ENCODE measurements at regions not wholly inside any gene's neighbourhood (a gene's known extent, or its start where the extent isn't known, plus 50 kb on each side); places are given as distances from the start of the nearest gene placed in this dataset.
"Not testable (repeated sequence)": the region's sequence is repeated elsewhere in the genome, so short reads cannot be mapped to it uniquely, and the experiment has no call there.

GRCh38 chr14:38561657-38562056 lies 305.8 kb upstream of the CLEC14A start (continued):
- TF ChIP-seq HIC1 (tag by site-specific recombination; IDR thresholded peaks at IDR 0.05) (no peak), RBAK (tag by site-specific recombination; IDR thresholded peaks at IDR 0.05) (no peak), ZBTB6 (tag by site-specific recombination; IDR thresholded peaks at IDR 0.05) (no peak), ZNF394 (tag by site-specific recombination; IDR thresholded peaks at IDR 0.05; ENCODE audit: borderline replicate concordance) (no peak)

GRCh38 chr14:38559711-38560110 lies 303.8 kb upstream of the CLEC14A start:
- Histone ChIP-seq H3K27ac (ENCODE audit: extremely low read depth, low read depth, low read length) (no peak overlapping the region), H3K4me1 (ENCODE audit: control insufficient read depth, insufficient read depth, low read length) (no peaks in the 10 kb centered on the region), H3K36me3 (ENCODE audit: control insufficient read depth in 2 of 2, insufficient read depth in 1 of 2, low read length in 2 of 2) (no peaks in the 10 kb centered on the region), H3K4me3 (ENCODE audit: low read depth, low read length) (no peak overlapping the region), H3K9me3 (ENCODE audit: control insufficient read depth, insufficient read depth, low read depth, low read length) (no peaks in the 10 kb centered on the region)
- CTCF ChIA-PET: no interaction called here
- TF ChIP-seq TRIM28 (IDR thresholded peaks at IDR 0.05; ENCODE audit: borderline replicate concordance, low read length) (peak; percentile 48; the same call in 1 of the 2 replicates), ZSCAN18 (tag by site-specific recombination; IDR thresholded peaks at IDR 0.05) (no peak), ZNF585B (tag by site-specific recombination; IDR thresholded peaks at IDR 0.05) (peak; percentile 90)
- POLR2A ChIA-PET: no interaction called here

GRCh38 chr14:38557391-38557790 lies 301.5 kb upstream of the CLEC14A start:
- CTCF ChIA-PET; H3K9me3 ChIP-seq (ENCODE audit: control insufficient read depth, insufficient read depth, low read depth, low read length); H3K4me3 ChIP-seq (ENCODE audit: low read depth, low read length); H3K4me1 ChIP-seq (ENCODE audit: control insufficient read depth, insufficient read depth, low read length); H3K36me3 ChIP-seq (ENCODE audit: control insufficient read depth in 2 of 2, insufficient read depth in 1 of 2, low read length in 2 of 2); H3K27ac ChIP-seq (ENCODE audit: extremely low read depth, low read depth, low read length); POLR2A ChIA-PET: not testable (repeated sequence)

GRCh38 chr14:38556252-38556651 lies 300.4 kb upstream of the CLEC14A start:
- Histone ChIP-seq H3K4me1 (ENCODE audit: control insufficient read depth, insufficient read depth, low read length) (no peaks in the 10 kb centered on the region), H3K4me3 (ENCODE audit: low read depth, low read length) (no peak overlapping the region), H3K27ac (ENCODE audit: extremely low read depth, low read depth, low read length) (no peak overlapping the region), H3K9me3 (ENCODE audit: control insufficient read depth, insufficient read depth, low read depth, low read length) (no peaks in the 10 kb centered on the region), H3K36me3 (ENCODE audit: control insufficient read depth in 2 of 2, insufficient read depth in 1 of 2, low read length in 2 of 2) (no peaks in the 10 kb centered on the region)
- ChIA-PET POLR2A (no interaction called here), CTCF (no interaction called here)
- TF ChIP-seq ZNF596 (tag by site-specific recombination; IDR thresholded peaks at IDR 0.05) (no peak), ZNF26 (tag by site-specific recombination; IDR thresholded peaks at IDR 0.05) (no peak), ZNF830 (tag by site-specific recombination; IDR thresholded peaks at IDR 0.05; ENCODE audit: low read depth) (no peak), ZNF837 (tag by site-specific recombination; IDR thresholded peaks at IDR 0.05) (no peak), ZNF660 (tag by site-specific recombination; IDR thresholded peaks at IDR 0.05) (no peak), ZBTB1 (tag by site-specific recombination; IDR thresholded peaks at IDR 0.05) (no peak), SP2 (tag by site-specific recombination; IDR thresholded peaks at IDR 0.05) (no peak), SCRT1 (tag by site-specific recombination; IDR thresholded peaks at IDR 0.05; ENCODE audit: borderline replicate concordance) (no peak), ZBTB44 (tag by site-specific recombination; IDR thresholded peaks at IDR 0.05) (no peak), ZNF600 (tag by site-specific recombination; IDR thresholded peaks at IDR 0.05) (no peak), ZNF561 (tag by site-specific recombination; IDR thresholded peaks at IDR 0.05; ENCODE audit: borderline replicate concordance) (no peak), ZSCAN18 (tag by site-specific recombination; IDR thresholded peaks at IDR 0.05) (no peak), PRDM6 (tag by site-specific recombination; IDR thresholded peaks at IDR 0.05) (no peak)

Measured in HEK293 (cell line).